ENCODE measurements at regions not wholly inside any gene's neighbourhood (a gene's known extent, or its start where the extent isn't known, plus 50 kb on each side); places are given as distances from the start of the nearest gene placed in this dataset.

- Histone ChIP-seq H3K27ac (no peak overlapping the region), H3K4me1 (ENCODE audit: low read depth) (no peaks in the 10 kb centered on the region), H3K4me3 (no peak overlapping the region), H3K27me3 (no peaks in the 10 kb centered on the region), H3K9me3 (ENCODE audit: low read depth) (no peaks in the 10 kb centered on the region), H3K36me3 (no peaks in the 10 kb centered on the region)
- no peak for TF ChIP-seq CTCF (IDR thresholded peaks at IDR 0.05; ENCODE audit: low read depth, low read length)
- DNase-seq (ENCODE audit: low read depth in 1 of 2, low spot score in 1 of 2), result peak in 1 of 2 donors; percentile 31
These were observed 108.1 kb upstream of the FBXL7 start for GRCh38 chr5:15391704-15392397.

GRCh38 chr5:15388866-15389265 lies 111.1 kb upstream of the FBXL7 start:
- Histone ChIP-seq H3K27ac (no peak overlapping the region), H3K36me3 (no peaks in the 10 kb centered on the region), H3K9me3 (ENCODE audit: low read depth) (no peaks in the 10 kb centered on the region), H3K4me1 (ENCODE audit: low read depth) (no peaks in the 10 kb centered on the region), H3K4me3 (no peak overlapping the region), H3K27me3 (no peaks in the 10 kb centered on the region)
- no peak for DNase-seq (ENCODE audit: low read depth in 1 of 2, low spot score in 1 of 2)
- TF ChIP-seq CTCF (IDR thresholded peaks at IDR 0.05; ENCODE audit: low read depth, low read length), result no peak

GRCh38 chr5:15387931-15388524 lies 112.0 kb upstream of the FBXL7 start:
- H3K9me3 ChIP-seq (ENCODE audit: low read depth), result no peaks in the 10 kb centered on the region
- no peaks in the 10 kb centered on the region for H3K4me1 ChIP-seq (ENCODE audit: low read depth)
- H3K36me3 ChIP-seq, result no peaks in the 10 kb centered on the region
- H3K4me3 ChIP-seq, result no peak overlapping the region
- H3K27ac ChIP-seq, result no peak overlapping the region
- H3K27me3 ChIP-seq, result no peaks in the 10 kb centered on the region
- TF ChIP-seq CTCF (IDR thresholded peaks at IDR 0.05; ENCODE audit: low read depth, low read length), result no peak
- no peak for DNase-seq (ENCODE audit: low read depth in 1 of 2, low spot score in 1 of 2)

GRCh38 chr5:15386122-15386521 lies 113.9 kb upstream of the FBXL7 start:
- no peaks in the 10 kb centered on the region for H3K36me3 ChIP-seq
- no peaks in the 10 kb centered on the region for H3K4me1 ChIP-seq (ENCODE audit: low read depth)
- H3K27me3 ChIP-seq, result no peaks in the 10 kb centered on the region
- no peak overlapping the region for H3K27ac ChIP-seq
- H3K4me3 ChIP-seq, result no peak overlapping the region
- no peak for DNase-seq (ENCODE audit: low read depth in 1 of 2, low spot score in 1 of 2)
- no peaks in the 10 kb centered on the region for H3K9me3 ChIP-seq (ENCODE audit: low read depth)
- no peak for TF ChIP-seq CTCF (IDR thresholded peaks at IDR 0.05; ENCODE audit: low read depth, low read length)

- no peaks in the 10 kb centered on the region for H3K36me3 ChIP-seq
- TF ChIP-seq CTCF (IDR thresholded peaks at IDR 0.05; ENCODE audit: low read depth, low read length), result no peak
These were observed 114.4 kb upstream of the FBXL7 start for GRCh38 chr5:15385553-15385952.

More at GRCh38 chr5:15385553-15385952, 114.4 kb upstream of the FBXL7 start:
- Histone ChIP-seq H3K9me3 (ENCODE audit: low read depth) (no peaks in the 10 kb centered on the region), H3K27me3 (no peaks in the 10 kb centered on the region), H3K4me1 (ENCODE audit: low read depth) (no peaks in the 10 kb centered on the region), H3K27ac (no peak overlapping the region), H3K4me3 (no peak overlapping the region)
- DNase-seq (ENCODE audit: low read depth in 1 of 2, low spot score in 1 of 2), result no peak
